CD4-positive, alpha-beta T cell treated with Interleukin-12 subunit alpha and Interleukin-12 subunit beta, for 1 hour (primary cell): ENCODE measurements at regions not wholly inside any gene's neighbourhood (a gene's known extent, or its start where the extent isn't known, plus 50 kb on each side); places are given as distances from the start of the nearest gene placed in this dataset.

Source experiments
- DNase-seq: peaks from one replicate; pipeline ENCODE4 v3.0.0-alpha.2; 2020

GRCh38 chr11:79963856-79964645 is 523.2 kb upstream of the TENM4 start:
- DNase-seq, result no peak

GRCh38 chr11:79960461-79960860 is 519.6 kb upstream of the TENM4 start:
- DNase-seq, result no peak

- no peak for DNase-seq
Measured at GRCh38 chr11:79959318-79959717, 518.5 kb upstream of the TENM4 start.

- no peak for DNase-seq
Measured at GRCh38 chr11:79957702-79958101, 516.9 kb upstream of the TENM4 start.

- no peak for DNase-seq
Measured at GRCh38 chr11:79956061-79956460, 515.2 kb upstream of the TENM4 start.

GRCh38 chr11:79953629-79954028 is 512.8 kb upstream of the TENM4 start:
- no peak for DNase-seq

GRCh38 chr11:79950741-79951140 is 509.9 kb upstream of the TENM4 start:
- DNase-seq, result no peak

- DNase-seq, result no peak
Measured at GRCh38 chr11:79950172-79950571, 509.3 kb upstream of the TENM4 start.

- no peak for DNase-seq
Measured at GRCh38 chr11:79949574-79949973, 508.7 kb upstream of the TENM4 start.

GRCh38 chr11:79942646-79943045 is 501.8 kb upstream of the TENM4 start:
- no peak for DNase-seq

- no peak for DNase-seq
Measured at GRCh38 chr11:79942090-79942489, 501.3 kb upstream of the TENM4 start.

- DNase-seq, result no peak
Measured at GRCh38 chr11:79940974-79941735, 500.3 kb upstream of the TENM4 start.

GRCh38 chr11:79940165-79940564 is 499.3 kb upstream of the TENM4 start:
- no peak for DNase-seq

- no peak for DNase-seq
Measured at GRCh38 chr11:79939111-79939510, 498.3 kb upstream of the TENM4 start.

- DNase-seq, result no peak
Measured at GRCh38 chr11:79937676-79938334, 497.0 kb upstream of the TENM4 start.

- DNase-seq, result no peak
Measured at GRCh38 chr11:79932612-79933011, 491.8 kb upstream of the TENM4 start.

GRCh38 chr11:79931692-79932091 is 490.9 kb upstream of the TENM4 start:
- no peak for DNase-seq

GRCh38 chr11:79926707-79927106 is 485.9 kb upstream of the TENM4 start:
- no peak for DNase-seq

GRCh38 chr11:79925570-79925969 is 484.7 kb upstream of the TENM4 start:
- DNase-seq, result no peak

- DNase-seq, result no peak
Measured at GRCh38 chr11:79922641-79923040, 481.8 kb upstream of the TENM4 start.

- no peak for DNase-seq
Measured at GRCh38 chr11:79920480-79920879, 479.6 kb upstream of the TENM4 start.

- no peak for DNase-seq
Measured at GRCh38 chr11:79919350-79919749, 478.5 kb upstream of the TENM4 start.

GRCh38 chr11:79918846-79919245 is 478.0 kb upstream of the TENM4 start:
- no peak for DNase-seq

- DNase-seq, result no peak
Measured at GRCh38 chr11:79906164-79906563, 465.3 kb upstream of the TENM4 start.
